MCF 10A (cell line): ENCODE measurements at regions not wholly inside any gene's neighbourhood (a gene's known extent, or its start where the extent isn't known, plus 50 kb on each side); places are given as distances from the start of the nearest gene placed in this dataset.

ENCODE experiments used
- BruUV-seq: library from RNA; stranded (reverse); fragments of 400-500 nt; replicated peaks from 2 replicates; lab custom pipeline; 2021; lab: Mats Ljungman, UMichigan
- CTCF ChIA-PET: fragments of 300-600 bp; sonication (Branson Sonifier 250); formaldehyde crosslinking; extraction: SDS; loops from one replicate; lab custom pipeline; 2021; ENCODE audit warnings: antibody characterized with exemption, inconsistent platforms; lab: Yijun Ruan, JAX
- POLR2A ChIA-PET: fragments of 300-600, 350-650 bp; sonication (Branson Sonifier 250); formaldehyde crosslinking; extraction: SDS; loops from one replicate; lab custom pipeline; 2020; ENCODE audit warnings: antibody characterized with exemption, inconsistent platforms; lab: Yijun Ruan, JAX
- DNase-seq: peaks from one replicate; pipeline ENCODE4 v3.0.0-alpha.2; 2018; ENCODE audit not compliant: unreplicated experiment
- H3K27ac Mint-ChIP-seq: one replicate; pipeline ENCODE4 v1.8.0; 2022; ENCODE audit warnings: mild to moderate bottlenecking, low read depth, mixed read lengths; ENCODE audit not compliant: unreplicated experiment
- H3K27me3 Mint-ChIP-seq: one replicate; pipeline ENCODE4 v1.8.0; 2022; ENCODE audit warnings: mixed read lengths; ENCODE audit not compliant: insufficient read depth, unreplicated experiment
- H3K36me3 Mint-ChIP-seq: one replicate; pipeline ENCODE4 v1.8.0; 2022; ENCODE audit warnings: mild to moderate bottlenecking, moderate library complexity, mixed read lengths; ENCODE audit not compliant: insufficient read depth, unreplicated experiment
- H3K4me1 Mint-ChIP-seq: one replicate; pipeline ENCODE4 v1.8.0; 2022; ENCODE audit warnings: mixed read lengths; ENCODE audit not compliant: insufficient read depth, unreplicated experiment
- H3K4me3 Mint-ChIP-seq: one replicate; pipeline ENCODE4 v1.8.0; 2022; ENCODE audit warnings: mild to moderate bottlenecking, moderate library complexity, mixed read lengths; ENCODE audit not compliant: unreplicated experiment
- H3K9me3 Mint-ChIP-seq: one replicate; pipeline ENCODE4 v1.8.0; 2022; ENCODE audit warnings: mixed read lengths; ENCODE audit not compliant: unreplicated experiment
- CTCF ChIP-seq: fragments of 200-600 bp; IDR thresholded peaks from one replicate; pipeline ENCODE4 v1.8.0; 2022; ENCODE audit warnings: antibody characterized with exemption, mild to moderate bottlenecking; ENCODE audit not compliant: unreplicated experiment
- intact Hi-C: fragments of 100-400 bp; cut with micrococcal nuclease; formaldehyde crosslinking; loops from 2 replicates; pipeline ENCODE4 v1.14.1; 2022

- ChIA-PET POLR2A (no interaction called here), CTCF (interaction anchor here (1.1 kb wide), 1 partner anchor 9 kb away, joined by 3 read pairs; no protein-coding TSS in a partner anchor)
- Mint-ChIP-seq H3K36me3 (no peaks in the 10 kb centered on the region), H3K9me3 (peaks cover 1% of the 10 kb centered on the region), H3K27ac (no peak overlapping the region), H3K4me1 (no peaks in the 10 kb centered on the region), H3K4me3 (no peak overlapping the region), H3K27me3 (no peaks in the 10 kb centered on the region)
- DNase-seq = no peak
- intact Hi-C loops = no loop called here
- no peak for TF ChIP-seq CTCF
- no TSS peak for BruUV-seq
These were observed 270.1 kb upstream of the MTPN start for GRCh38 chr7:136247211-136247610.

GRCh38 chr7:136245327-136246004 lies 268.3 kb upstream of the MTPN start:
- H3K9me3 Mint-ChIP-seq = no peaks in the 10 kb centered on the region
- ChIA-PET POLR2A (no interaction called here), CTCF (no interaction called here)
- DNase-seq = no peak
- no peaks in the 10 kb centered on the region for H3K36me3 Mint-ChIP-seq
- H3K4me3 Mint-ChIP-seq = no peak overlapping the region
- intact Hi-C loops = no loop called here
- no peak overlapping the region for H3K27ac Mint-ChIP-seq
- BruUV-seq = no TSS peak
- TF ChIP-seq CTCF = no peak
- peaks cover 10% of the 10 kb centered on the region for H3K27me3 Mint-ChIP-seq
- no peaks in the 10 kb centered on the region for H3K4me1 Mint-ChIP-seq

GRCh38 chr7:136234040-136234439 lies 256.9 kb upstream of the MTPN start:
- CTCF ChIA-PET = no interaction called here
- peaks cover 7% of the 10 kb centered on the region for H3K27me3 Mint-ChIP-seq
- H3K36me3 Mint-ChIP-seq = no peaks in the 10 kb centered on the region
- H3K9me3 Mint-ChIP-seq = peaks cover 13% of the 10 kb centered on the region
- no peak overlapping the region for H3K27ac Mint-ChIP-seq
- TF ChIP-seq CTCF = no peak
- H3K4me1 Mint-ChIP-seq = no peaks in the 10 kb centered on the region
- no peak for DNase-seq
- POLR2A ChIA-PET = no interaction called here
- intact Hi-C loops = no loop called here
- no peak overlapping the region for H3K4me3 Mint-ChIP-seq
- BruUV-seq = no TSS peak

- TF ChIP-seq CTCF = no peak
- no peak for DNase-seq
- intact Hi-C loops = no loop called here
- H3K36me3 Mint-ChIP-seq = no peaks in the 10 kb centered on the region
- peaks cover 5% of the 10 kb centered on the region for H3K4me1 Mint-ChIP-seq
- POLR2A ChIA-PET = no interaction called here
- H3K4me3 Mint-ChIP-seq = no peak overlapping the region
- H3K27ac Mint-ChIP-seq = no peak overlapping the region
- no peaks in the 10 kb centered on the region for H3K27me3 Mint-ChIP-seq
- BruUV-seq = no TSS peak
- H3K9me3 Mint-ChIP-seq = peaks cover 4% of the 10 kb centered on the region
- CTCF ChIA-PET = no interaction called here
These were observed 253.1 kb upstream of the MTPN start for GRCh38 chr7:136230210-136230609.
